H9 (cell line): ENCODE measurements at regions not wholly inside any gene's neighbourhood (a gene's known extent, or its start where the extent isn't known, plus 50 kb on each side); places are given as distances from the start of the nearest gene placed in this dataset.

ENCODE experiments used
- DNase-seq: peaks from one replicate; pipeline ENCODE4 v3.0.0-alpha.2; 2017
- H2AFZ ChIP-seq: one replicate; pipeline ENCODE4 v1.6.1; 2013; ENCODE audit warnings: mild to moderate bottlenecking, low read length, control low read depth, moderate library complexity
- H2AK5ac ChIP-seq: 2 replicates; pipeline ENCODE4 v1.6.1; 2013; ENCODE audit warnings: low read length, control low read depth, mixed read lengths; ENCODE audit not compliant: insufficient read length
- H2BK120ac ChIP-seq: one replicate; pipeline ENCODE4 v1.6.1; 2013; ENCODE audit warnings: low read depth, mild to moderate bottlenecking, low read length, control low read depth, inconsistent platforms; ENCODE audit not compliant: poor library complexity, severe bottlenecking
- H2BK12ac ChIP-seq: 2 replicates; pipeline ENCODE4 v1.6.1; 2013; ENCODE audit warnings: low read length, control low read depth, mixed read lengths, low read depth; ENCODE audit not compliant: insufficient read length
- H2BK15ac ChIP-seq: 2 replicates; pipeline ENCODE4 v1.6.1; 2013; ENCODE audit warnings: low read depth, low read length, control low read depth
- H2BK20ac ChIP-seq: one replicate; pipeline ENCODE4 v1.6.1; 2013; ENCODE audit warnings: low read depth, mild to moderate bottlenecking, low read length, control low read depth, inconsistent platforms; ENCODE audit not compliant: poor library complexity, severe bottlenecking
- H2BK5ac ChIP-seq: 2 replicates; pipeline ENCODE4 v1.6.1; 2013; ENCODE audit warnings: low read length, control low read depth, mixed read lengths; ENCODE audit not compliant: insufficient read length
- H3K14ac ChIP-seq: 2 replicates; pipeline ENCODE4 v1.6.1; 2013; ENCODE audit warnings: low read length, control low read depth; ENCODE audit not compliant: insufficient read depth
- H3K18ac ChIP-seq: 2 replicates; pipeline ENCODE4 v1.6.1; 2013; ENCODE audit warnings: low read depth, mild to moderate bottlenecking, mixed read lengths, low read length, control low read depth; ENCODE audit not compliant: insufficient read length
- H3K23ac ChIP-seq: 2 replicates; pipeline ENCODE4 v1.6.1; 2013; ENCODE audit warnings: low read length, control low read depth, mixed read lengths, low read depth; ENCODE audit not compliant: insufficient read length
- H3K23me2 ChIP-seq: 2 replicates; pipeline ENCODE4 v1.6.1; 2013; ENCODE audit warnings: low read depth, mild to moderate bottlenecking, mixed read lengths, low read length, control low read depth; ENCODE audit not compliant: insufficient read length, poor library complexity, severe bottlenecking
- H3K27ac ChIP-seq: 2 replicates; pipeline ENCODE4 v1.5.1; 2013; ENCODE audit warnings: low read length, control low read depth, mixed read lengths, low read depth; ENCODE audit not compliant: insufficient read length
- H3K27me3 ChIP-seq: 2 replicates; pipeline ENCODE4 v1.6.1; 2013; ENCODE audit warnings: low read length, control low read depth, inconsistent platforms; ENCODE audit not compliant: insufficient read depth
- H3K4ac ChIP-seq: 2 replicates; pipeline ENCODE4 v1.6.1; 2013; ENCODE audit warnings: low read depth, mild to moderate bottlenecking, control low read depth, inconsistent platforms, low read length, moderate library complexity
- H3K4me1 ChIP-seq: 2 replicates; pipeline ENCODE4 v1.6.1; 2013; ENCODE audit warnings: low read length, control low read depth, inconsistent platforms; ENCODE audit not compliant: insufficient read depth
- H3K4me2 ChIP-seq: 2 replicates; pipeline ENCODE4 v1.6.1; 2013; ENCODE audit warnings: low read length, control low read depth, mixed read lengths; ENCODE audit not compliant: insufficient read length, insufficient read depth
- H3K56ac ChIP-seq: 2 replicates; pipeline ENCODE4 v1.6.1; 2013; ENCODE audit warnings: low read depth, mild to moderate bottlenecking, mixed read lengths, low read length, control low read depth; ENCODE audit not compliant: insufficient read length
- H3K79me1 ChIP-seq: 2 replicates; pipeline ENCODE4 v1.6.1; 2013; ENCODE audit warnings: low read depth, mild to moderate bottlenecking, moderate library complexity, low read length, control low read depth, inconsistent platforms; ENCODE audit not compliant: insufficient read depth, poor library complexity, severe bottlenecking
- H3K79me2 ChIP-seq: 2 replicates; pipeline ENCODE4 v1.6.1; 2013; ENCODE audit warnings: low read length, control low read depth, inconsistent platforms; ENCODE audit not compliant: insufficient read depth
- H3K9ac ChIP-seq: 2 replicates; pipeline ENCODE4 v1.6.1; 2013; ENCODE audit warnings: low read length, control low read depth, mixed read lengths; ENCODE audit not compliant: insufficient read length; ENCODE audit errors: extremely low read depth
- H3K9me3 ChIP-seq: one replicate; pipeline ENCODE4 v1.6.1; 2013; ENCODE audit warnings: low read depth, low read length, inconsistent platforms; ENCODE audit not compliant: control insufficient read depth
- H3T11ph ChIP-seq: one replicate; pipeline ENCODE4 v1.6.1; 2013; ENCODE audit warnings: mild to moderate bottlenecking, low read length, control low read depth, inconsistent platforms
- H4K20me1 ChIP-seq: one replicate; pipeline ENCODE4 v1.6.1; 2013; ENCODE audit not compliant: control insufficient read depth, insufficient read length, insufficient read depth
- H4K5ac ChIP-seq: 2 replicates; pipeline ENCODE4 v1.6.1; 2013; ENCODE audit warnings: low read depth, mild to moderate bottlenecking, mixed read lengths, low read length, control low read depth; ENCODE audit not compliant: insufficient read length
- H4K8ac ChIP-seq: replicated peaks from 2 replicates; pipeline ENCODE4 v1.6.1; 2013; ENCODE audit warnings: low read length, control low read depth, mixed read lengths, low read depth; ENCODE audit not compliant: insufficient read length
- H4K91ac ChIP-seq: 2 replicates; pipeline ENCODE4 v1.6.1; 2013; ENCODE audit warnings: low read depth, mild to moderate bottlenecking, moderate library complexity, mixed read lengths, low read length, control low read depth; ENCODE audit not compliant: insufficient read length
- H3K27ac Mint-ChIP-seq, 3 experiments: 2 replicates in 2 of 3; 3 replicates in 1 of 3; pipeline ENCODE4 v1.8.0; 2020 to 2021; ENCODE audit warnings: mixed read lengths in 3 of 3, mild to moderate bottlenecking in 1 of 3, moderate library complexity in 1 of 3
- H3K27me3 Mint-ChIP-seq: 2 replicates; pipeline ENCODE4 v1.8.0; 2021; ENCODE audit warnings: low read depth, mild to moderate bottlenecking, moderate library complexity, mixed read lengths
- H3K36me3 Mint-ChIP-seq, 3 experiments: 2 replicates in 2 of 3; 3 replicates in 1 of 3; pipeline ENCODE4 v1.8.0; 2020 to 2021; ENCODE audit warnings: low read depth in 3 of 3, mixed read lengths in 3 of 3; ENCODE audit not compliant: insufficient read depth in 1 of 3
- H3K4me1 Mint-ChIP-seq, 2 experiments: 2 replicates each; pipeline ENCODE4 v1.8.0; 2020; ENCODE audit warnings: mixed read lengths in 2 of 2
- H3K4me3 Mint-ChIP-seq, 2 experiments: 2 replicates in 1 of 2; 3 replicates in 1 of 2; pipeline ENCODE4 v1.8.0; 2020 to 2021; ENCODE audit warnings: mild to moderate bottlenecking in 2 of 2, mixed read lengths in 2 of 2, moderate library complexity in 1 of 2
- H3K9me3 Mint-ChIP-seq, 2 experiments: 2 replicates in 1 of 2; 3 replicates in 1 of 2; pipeline ENCODE4 v1.8.0; 2020; ENCODE audit warnings: mild to moderate bottlenecking in 2 of 2, mixed read lengths in 2 of 2, moderate library complexity in 1 of 2
- WGBS: extraction: QIAGEN DNeasy Blood & Tissue Kit; methylation state at CpG from one replicate; pipeline ENCODE4 v1.1.7; 2013; ENCODE audit warnings: missing lambda C conversion rate, low lambda C conversion rate, mixed read lengths; ENCODE audit not compliant: insufficient read length; ENCODE audit errors: extremely low coverage; 5-methylcytosine and 5-hydroxymethylcytosine counted together
- TF ChIP-seq, protein P1 (sequence below): fragments of 200-600 bp; sonication (generic); conservative IDR thresholded peaks from 3 replicates; pipeline ENCODE4 v1.8.0; 2021; ENCODE audit warnings: antibody characterized with exemption, mild to moderate bottlenecking

DNA sequence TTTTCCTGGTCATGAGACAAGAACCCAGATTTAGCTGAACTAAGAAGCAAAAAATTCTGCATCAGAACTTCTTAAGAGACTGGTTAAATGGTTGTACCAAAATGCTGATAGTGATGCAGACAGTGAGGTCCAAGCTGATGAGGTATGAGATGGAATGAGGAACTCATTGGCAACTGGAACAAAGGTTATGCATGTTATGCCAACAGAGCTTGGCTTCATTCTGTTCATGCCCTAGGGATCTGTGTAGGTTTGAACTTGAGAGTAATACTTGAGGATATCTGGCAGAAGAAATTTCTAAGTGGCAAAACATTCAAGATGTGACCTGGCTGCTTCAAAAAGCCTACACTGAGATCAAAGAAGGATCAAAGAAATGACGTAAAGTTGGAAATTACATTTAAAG lies 398.0 kb downstream of the FSCB start:
- Histone ChIP-seq H4K8ac (no peak overlapping the region), H3K23me2 (no peaks in the 10 kb centered on the region), H3K9me3 (peaks cover 8% of the 10 kb centered on the region), H2BK120ac (no peak overlapping the region), H3K27me3 (no peaks in the 10 kb centered on the region), H3K79me2 (no peaks in the 10 kb centered on the region), H2AK5ac (no peak overlapping the region), H3K9ac (no peak overlapping the region), H3K27ac (no peak overlapping the region), H4K20me1 (no peaks in the 10 kb centered on the region), H4K91ac (no peak overlapping the region), H2BK5ac (no peak overlapping the region), H3K4ac (no peak overlapping the region), H3K4me1 (no peaks in the 10 kb centered on the region), H2BK20ac (no peak overlapping the region), H4K5ac (no peak overlapping the region), H2BK15ac (no peak overlapping the region), H3K14ac (no peak overlapping the region), H3K18ac (no peak overlapping the region), H3T11ph (no peak overlapping the region), H3K4me2 (no peak overlapping the region), H3K56ac (no peak overlapping the region), H2BK12ac (no peak overlapping the region), H3K79me1 (no peaks in the 10 kb centered on the region), H2AFZ (no peak overlapping the region), H3K23ac (no peak overlapping the region)
- TF ChIP-seq, protein P1, sequence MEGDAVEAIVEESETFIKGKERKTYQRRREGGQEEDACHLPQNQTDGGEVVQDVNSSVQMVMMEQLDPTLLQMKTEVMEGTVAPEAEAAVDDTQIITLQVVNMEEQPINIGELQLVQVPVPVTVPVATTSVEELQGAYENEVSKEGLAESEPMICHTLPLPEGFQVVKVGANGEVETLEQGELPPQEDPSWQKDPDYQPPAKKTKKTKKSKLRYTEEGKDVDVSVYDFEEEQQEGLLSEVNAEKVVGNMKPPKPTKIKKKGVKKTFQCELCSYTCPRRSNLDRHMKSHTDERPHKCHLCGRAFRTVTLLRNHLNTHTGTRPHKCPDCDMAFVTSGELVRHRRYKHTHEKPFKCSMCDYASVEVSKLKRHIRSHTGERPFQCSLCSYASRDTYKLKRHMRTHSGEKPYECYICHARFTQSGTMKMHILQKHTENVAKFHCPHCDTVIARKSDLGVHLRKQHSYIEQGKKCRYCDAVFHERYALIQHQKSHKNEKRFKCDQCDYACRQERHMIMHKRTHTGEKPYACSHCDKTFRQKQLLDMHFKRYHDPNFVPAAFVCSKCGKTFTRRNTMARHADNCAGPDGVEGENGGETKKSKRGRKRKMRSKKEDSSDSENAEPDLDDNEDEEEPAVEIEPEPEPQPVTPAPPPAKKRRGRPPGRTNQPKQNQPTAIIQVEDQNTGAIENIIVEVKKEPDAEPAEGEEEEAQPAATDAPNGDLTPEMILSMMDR = no peak
- no peak overlapping the region for H3K27ac Mint-ChIP-seq
- H3K4me3 Mint-ChIP-seq = no peak overlapping the region
- no CpG with 5 or more reads among the region's 1 CpG for WGBS
- no peak for DNase-seq
- H3K27me3 Mint-ChIP-seq = no peaks in the 10 kb centered on the region
- peaks cover 32 to 35% of the 10 kb centered on the region in 2 experiments for H3K9me3 Mint-ChIP-seq
- 0 out of 4 replicates have a peak, but pooled peaks cover 0 to 3% of the 10 kb centered on the region in 2 experiments for H3K4me1 Mint-ChIP-seq
- H3K36me3 Mint-ChIP-seq = peaks cover 0 to 30% (median 25%) of the 10 kb centered on the region in 3 experiments; a peak in 6 of 7 replicates
